Heart right ventricle (tissue), 16 donors: ENCODE measurements at regions not wholly inside any gene's neighbourhood (a gene's known extent, or its start where the extent isn't known, plus 50 kb on each side); places are given as distances from the start of the nearest gene placed in this dataset.
A peak's percentile ranks its signal among the peaks of the same experiment; 100 is the strongest.

Source experiments
- ATAC-seq, 8 donors: fragments of 200-7000 bp; cut with Tn5 transposase; one replicate each; pipeline ENCODE4 v1.9.1; 2020; ENCODE audit warnings: mild to moderate bottlenecking in 8 of 8, moderate library complexity in 8 of 8, moderate number of reproducible peaks in 1 of 8
- DNase-seq, 2 donors: peaks; one replicate each; pipeline ENCODE4 v3.0.0-alpha.2; 2020
- H3K27ac ChIP-seq, 10 donors: fragments of 200-600 bp; sonication (generic) in 2 of 10; one replicate each; pipeline versions ENCODE4 v1.5.0 to v1.8.0; 2020 to 2022; ENCODE audit warnings: mild to moderate bottlenecking in 3 of 10
- H3K27me3 ChIP-seq, 7 donors: fragments of 200-600 bp; one replicate each; pipeline ENCODE4 v1.8.0; 2021 to 2022; ENCODE audit warnings: mild to moderate bottlenecking in 2 of 7
- H3K36me3 ChIP-seq, 9 donors: fragments of 200-600 bp; sonication (generic) in 1 of 9; one replicate each; pipeline versions ENCODE4 v1.5.0 to v1.8.0; 2020 to 2022; ENCODE audit warnings: mild to moderate bottlenecking in 2 of 9
- H3K4me1 ChIP-seq, 9 donors: fragments of 200-600 bp; sonication (generic) in 1 of 9; one replicate each; pipeline versions ENCODE4 v1.5.0 to v1.8.0; 2020 to 2022; ENCODE audit warnings: mild to moderate bottlenecking in 4 of 9
- H3K4me3 ChIP-seq, 10 donors: fragments of 200-600 bp; sonication (generic) in 2 of 10; one replicate each; pipeline versions ENCODE4 v1.5.0 to v1.8.0; 2020 to 2022; ENCODE audit warnings: mild to moderate bottlenecking in 7 of 10, moderate library complexity in 2 of 10
- H3K9me3 ChIP-seq, 11 donors: fragments of 200-600 bp in 10 of 11; sonication (generic) in 2 of 11; one replicate each; pipeline versions ENCODE4 v1.5.0 to v1.8.0; 2013 to 2022; ENCODE audit warnings: mild to moderate bottlenecking in 2 of 11, control low read depth in 1 of 11, moderate library complexity in 1 of 11
- CTCF ChIP-seq, 9 donors: fragments of 200-600 bp; sonication (generic) in 2 of 9; IDR thresholded peaks; one replicate each; pipeline versions ENCODE4 v1.5.0 to v1.8.0; 2021 to 2022; ENCODE audit warnings: antibody characterized with exemption in 9 of 9, mild to moderate bottlenecking in 5 of 9, moderate library complexity in 1 of 9
- WGBS, 2 donors: extraction: QIAGEN DNeasy Blood & Tissue Kit; methylation state at CpG; one replicate each; pipeline ENCODE4 v1.1.7; 2013; ENCODE audit warnings: inconsistent platforms in 1 of 2; 5-methylcytosine and 5-hydroxymethylcytosine counted together
- intact Hi-C, 10 donors: fragments of 100-400 bp; cut with DNase I; formaldehyde crosslinking; loops; one replicate each; pipeline versions ENCODE4 v1.11.1 to v1.14.2; 2022
- donor health status: Arrhythmogenic right ventricular cardiomyopathy.
- donor health status: ischemic (EF 13 %, LVEDD 7.1; RV severe dilation, severe dysfunction).
- donor health status: healthy with polysubstance abuse.
- donor health status: DM: no; HTN: yes; CAD: no.
- donor health status: DM: no; HTN: no; CAD: no.
- donor health status: ischemic (EF 25% LVEDD 6.9; RV normal size, moderate dysfunction).
- donor health status: ischemic (EF 25% LVEDD 5.7; RV mildly dilated, moderate dysfunction).
- donor health status: healthy.
- donor health status: DM: yes; HTN: yes; CAD: no.
- donor health status: Ischemic cardiomyopathy.
- donor health status: ischemic (EF 35%, LVEDD 5.7; RV mildly dilated, moderate dysfunction).
- donor health status: nonischemic (EF 11% LVEDD 7.7; RV severe dilation, severe dysfunction).
- donor health status: DM: yes; HTN: yes; CAD: no.
- donor health status: PGD.
- donor health status: ischemic (EF 29% LVEDD 5.4; RV normal size, mild dysfunction).
- donor health status: nonischemic (EF 23%, LVEDD 6.1; RV moderate dilation, normal function).

DNA sequence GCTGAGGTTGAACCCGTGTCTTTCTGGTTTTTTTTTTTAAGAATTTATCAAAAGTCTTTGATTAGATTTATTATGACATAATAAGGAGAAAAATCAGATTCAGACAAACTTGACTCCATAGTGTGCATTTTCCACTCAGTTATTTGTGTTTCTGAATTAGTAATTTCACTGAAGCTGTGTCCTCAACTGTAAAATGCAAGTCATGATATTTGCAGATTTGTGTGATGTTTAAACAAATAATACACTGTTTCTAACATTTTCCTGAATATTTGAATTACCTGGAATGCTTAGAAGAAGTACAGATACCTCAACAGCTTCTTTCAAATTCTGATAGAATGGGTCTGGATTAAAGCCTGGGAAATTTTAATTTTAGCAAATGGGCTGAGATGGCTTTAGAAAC lies 1050.3 kb upstream of the MAP3K7 start:
- H3K27me3 ChIP-seq: peaks cover 0 to 3% (median 0%) of the 10 kb centered on the region in 7 donors
- 82 to 85% methylated on average over 1 of the region's 1 CpG for WGBS, 2 donors
- no peak overlapping the region for H3K4me3 ChIP-seq
- H3K36me3 ChIP-seq: no peaks in the 10 kb centered on the region
- H3K27ac ChIP-seq: no peak overlapping the region
- DNase-seq: no peak
- intact Hi-C loops: no loop called here
- no peak for ATAC-seq
- peaks cover 0 to 2% (median 0%) of the 10 kb centered on the region in 11 donors for H3K9me3 ChIP-seq
- TF ChIP-seq CTCF (IDR thresholded peaks at IDR 0.05): no peak
- no peaks in the 10 kb centered on the region for H3K4me1 ChIP-seq

GRCh38 chr6:91634791-91635190 lies 1047.9 kb upstream of the MAP3K7 start:
- 36 to 46% methylated on average over 1 of the region's 1 CpG for WGBS, 2 donors

GRCh38 chr6:91633374-91634111 lies 1046.7 kb upstream of the MAP3K7 start:
- WGBS, 2 donors: 79 to 84% methylated on average over 8 of the region's 8 CpGs
- H3K36me3 ChIP-seq: no peaks in the 10 kb centered on the region
- intact Hi-C loops: no loop called here
- H3K4me3 ChIP-seq: no peak overlapping the region
- no peak for TF ChIP-seq CTCF (IDR thresholded peaks at IDR 0.05)
- no peaks in the 10 kb centered on the region for H3K27me3 ChIP-seq
- no peaks in the 10 kb centered on the region for H3K4me1 ChIP-seq
- peak in 1 of 8 donors; percentile 34 for ATAC-seq
- no peaks in the 10 kb centered on the region for H3K9me3 ChIP-seq
- no peak overlapping the region for H3K27ac ChIP-seq
- peak in 1 of 2 donors; percentile 5 for DNase-seq

More at GRCh38 chr6:91634791-91635190, 1047.9 kb upstream of the MAP3K7 start:
- H3K4me3 ChIP-seq: no peak overlapping the region
- no peak for TF ChIP-seq CTCF (IDR thresholded peaks at IDR 0.05)
- ATAC-seq: no peak
- no peaks in the 10 kb centered on the region for H3K36me3 ChIP-seq
- no peaks in the 10 kb centered on the region for H3K4me1 ChIP-seq
- H3K27ac ChIP-seq: no peak overlapping the region
- peaks cover 0 to 2% (median 0%) of the 10 kb centered on the region in 11 donors for H3K9me3 ChIP-seq
- intact Hi-C loops: no loop called here
- no peak for DNase-seq
- H3K27me3 ChIP-seq: no peaks in the 10 kb centered on the region

DNA sequence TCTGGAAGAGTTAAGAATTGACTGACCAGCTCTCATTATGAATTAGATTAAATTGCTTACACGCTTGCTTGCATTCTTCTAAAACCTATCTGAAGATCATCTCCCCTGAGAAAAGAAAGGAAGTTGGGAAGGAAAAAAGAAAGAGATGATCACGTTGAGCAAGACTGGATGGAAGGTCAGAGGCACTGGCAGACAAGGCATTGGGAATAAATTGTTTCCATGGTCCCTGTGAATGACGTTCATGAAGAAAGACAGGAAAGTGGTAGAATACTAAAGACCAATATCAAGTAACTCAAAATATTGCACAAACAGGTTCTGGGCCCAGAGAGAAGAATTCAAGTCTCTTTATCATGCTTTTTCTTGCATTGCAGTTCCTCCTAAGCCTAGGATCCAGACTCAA lies 1045.4 kb upstream of the MAP3K7 start:
- WGBS, 2 donors: 38 to 61% methylated on average over 3 of the region's 3 CpGs
- intact Hi-C loops: no loop called here
- no peaks in the 10 kb centered on the region for H3K9me3 ChIP-seq
- no peak overlapping the region for H3K4me3 ChIP-seq
- no peaks in the 10 kb centered on the region for H3K36me3 ChIP-seq
- no peak for DNase-seq
- TF ChIP-seq CTCF (IDR thresholded peaks at IDR 0.05): no peak
- no peak for ATAC-seq
- no peak overlapping the region for H3K27ac ChIP-seq
- no peaks in the 10 kb centered on the region for H3K27me3 ChIP-seq
- H3K4me1 ChIP-seq: no peaks in the 10 kb centered on the region
